ENCODE measurements at regions not wholly inside any gene's neighbourhood (a gene's known extent, or its start where the extent isn't known, plus 50 kb on each side); places are given as distances from the start of the nearest gene placed in this dataset.

DNA sequence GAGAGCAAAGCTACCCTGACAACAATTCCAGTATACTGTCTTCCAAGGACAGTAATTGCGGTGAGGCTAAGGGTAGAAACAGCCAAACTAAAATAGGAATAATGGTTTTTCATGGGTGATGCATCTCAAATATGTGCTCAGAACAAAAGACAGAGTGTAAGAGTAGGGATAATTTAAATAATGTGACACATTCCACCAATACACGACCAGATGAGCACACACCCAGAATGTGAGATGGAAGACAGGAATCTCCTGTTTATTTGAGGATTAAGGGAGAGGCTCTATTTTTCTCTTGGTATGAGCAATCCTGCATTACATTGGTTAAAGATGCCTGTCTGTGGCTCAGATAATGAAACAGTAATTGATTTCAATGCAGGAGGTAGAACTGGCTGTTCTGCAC is 292.9 kb upstream of the ZFP64 start:
- DNase-seq (ENCODE audit: low spot score) = no peak
- Histone ChIP-seq H3K9me3 (ENCODE audit: control insufficient read depth in 4 of 4, low read length in 3 of 4) (no peaks in the 10 kb centered on the region), H3K4me3 (ENCODE audit: low read depth in 1 of 3, low read length in 3 of 3) (no peak overlapping the region), H3K9ac (ENCODE audit: low read depth in 1 of 2, low read length in 2 of 2) (no peak overlapping the region), H3K4me1 (ENCODE audit: control insufficient read depth in 4 of 4, insufficient read depth in 4 of 4, low read length in 3 of 4) (no peaks in the 10 kb centered on the region), H3K27me3 (ENCODE audit: control insufficient read depth in 4 of 4, insufficient read depth in 4 of 4, low read length in 3 of 4) (no peaks in the 10 kb centered on the region), H3K36me3 (ENCODE audit: control insufficient read depth in 4 of 4, insufficient read depth in 3 of 4, low read depth in 1 of 4, low read length in 3 of 4) (no peaks in the 10 kb centered on the region), H3K27ac (ENCODE audit: low read depth in 1 of 2, low read length in 2 of 2) (no peak overlapping the region)
- TF ChIP-seq, protein P1, sequence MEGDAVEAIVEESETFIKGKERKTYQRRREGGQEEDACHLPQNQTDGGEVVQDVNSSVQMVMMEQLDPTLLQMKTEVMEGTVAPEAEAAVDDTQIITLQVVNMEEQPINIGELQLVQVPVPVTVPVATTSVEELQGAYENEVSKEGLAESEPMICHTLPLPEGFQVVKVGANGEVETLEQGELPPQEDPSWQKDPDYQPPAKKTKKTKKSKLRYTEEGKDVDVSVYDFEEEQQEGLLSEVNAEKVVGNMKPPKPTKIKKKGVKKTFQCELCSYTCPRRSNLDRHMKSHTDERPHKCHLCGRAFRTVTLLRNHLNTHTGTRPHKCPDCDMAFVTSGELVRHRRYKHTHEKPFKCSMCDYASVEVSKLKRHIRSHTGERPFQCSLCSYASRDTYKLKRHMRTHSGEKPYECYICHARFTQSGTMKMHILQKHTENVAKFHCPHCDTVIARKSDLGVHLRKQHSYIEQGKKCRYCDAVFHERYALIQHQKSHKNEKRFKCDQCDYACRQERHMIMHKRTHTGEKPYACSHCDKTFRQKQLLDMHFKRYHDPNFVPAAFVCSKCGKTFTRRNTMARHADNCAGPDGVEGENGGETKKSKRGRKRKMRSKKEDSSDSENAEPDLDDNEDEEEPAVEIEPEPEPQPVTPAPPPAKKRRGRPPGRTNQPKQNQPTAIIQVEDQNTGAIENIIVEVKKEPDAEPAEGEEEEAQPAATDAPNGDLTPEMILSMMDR (IDR thresholded peaks at IDR 0.05; ENCODE audit: low read depth, low read length, missing input control) = no peak
- TF ChIP-seq FOXA1 (IDR thresholded peaks at IDR 0.05) = no peak
- TF ChIP-seq HNF4A (conservative IDR thresholded peaks at IDR 0.05) = no peak
- no peak for TF ChIP-seq NR2F2 (IDR thresholded peaks at IDR 0.05)
- no peak for TF ChIP-seq YY1 (IDR thresholded peaks at IDR 0.05)
- no peak for TF ChIP-seq HNF4G (IDR thresholded peaks at IDR 0.05)
- TF ChIP-seq, protein P2, sequence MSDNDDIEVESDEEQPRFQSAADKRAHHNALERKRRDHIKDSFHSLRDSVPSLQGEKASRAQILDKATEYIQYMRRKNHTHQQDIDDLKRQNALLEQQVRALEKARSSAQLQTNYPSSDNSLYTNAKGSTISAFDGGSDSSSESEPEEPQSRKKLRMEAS (IDR thresholded peaks at IDR 0.05) = no peak
- no peak for TF ChIP-seq RAD21 (IDR thresholded peaks at IDR 0.05)
- TF ChIP-seq RXRA (IDR thresholded peaks at IDR 0.05) = no peak
- TF ChIP-seq, protein P3, sequence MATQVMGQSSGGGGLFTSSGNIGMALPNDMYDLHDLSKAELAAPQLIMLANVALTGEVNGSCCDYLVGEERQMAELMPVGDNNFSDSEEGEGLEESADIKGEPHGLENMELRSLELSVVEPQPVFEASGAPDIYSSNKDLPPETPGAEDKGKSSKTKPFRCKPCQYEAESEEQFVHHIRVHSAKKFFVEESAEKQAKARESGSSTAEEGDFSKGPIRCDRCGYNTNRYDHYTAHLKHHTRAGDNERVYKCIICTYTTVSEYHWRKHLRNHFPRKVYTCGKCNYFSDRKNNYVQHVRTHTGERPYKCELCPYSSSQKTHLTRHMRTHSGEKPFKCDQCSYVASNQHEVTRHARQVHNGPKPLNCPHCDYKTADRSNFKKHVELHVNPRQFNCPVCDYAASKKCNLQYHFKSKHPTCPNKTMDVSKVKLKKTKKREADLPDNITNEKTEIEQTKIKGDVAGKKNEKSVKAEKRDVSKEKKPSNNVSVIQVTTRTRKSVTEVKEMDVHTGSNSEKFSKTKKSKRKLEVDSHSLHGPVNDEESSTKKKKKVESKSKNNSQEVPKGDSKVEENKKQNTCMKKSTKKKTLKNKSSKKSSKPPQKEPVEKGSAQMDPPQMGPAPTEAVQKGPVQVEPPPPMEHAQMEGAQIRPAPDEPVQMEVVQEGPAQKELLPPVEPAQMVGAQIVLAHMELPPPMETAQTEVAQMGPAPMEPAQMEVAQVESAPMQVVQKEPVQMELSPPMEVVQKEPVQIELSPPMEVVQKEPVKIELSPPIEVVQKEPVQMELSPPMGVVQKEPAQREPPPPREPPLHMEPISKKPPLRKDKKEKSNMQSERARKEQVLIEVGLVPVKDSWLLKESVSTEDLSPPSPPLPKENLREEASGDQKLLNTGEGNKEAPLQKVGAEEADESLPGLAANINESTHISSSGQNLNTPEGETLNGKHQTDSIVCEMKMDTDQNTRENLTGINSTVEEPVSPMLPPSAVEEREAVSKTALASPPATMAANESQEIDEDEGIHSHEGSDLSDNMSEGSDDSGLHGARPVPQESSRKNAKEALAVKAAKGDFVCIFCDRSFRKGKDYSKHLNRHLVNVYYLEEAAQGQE (IDR thresholded peaks at IDR 0.05) = no peak
- TF ChIP-seq TAF1 (conservative IDR thresholded peaks at IDR 0.05) = no peak
- TF ChIP-seq, protein P4, sequence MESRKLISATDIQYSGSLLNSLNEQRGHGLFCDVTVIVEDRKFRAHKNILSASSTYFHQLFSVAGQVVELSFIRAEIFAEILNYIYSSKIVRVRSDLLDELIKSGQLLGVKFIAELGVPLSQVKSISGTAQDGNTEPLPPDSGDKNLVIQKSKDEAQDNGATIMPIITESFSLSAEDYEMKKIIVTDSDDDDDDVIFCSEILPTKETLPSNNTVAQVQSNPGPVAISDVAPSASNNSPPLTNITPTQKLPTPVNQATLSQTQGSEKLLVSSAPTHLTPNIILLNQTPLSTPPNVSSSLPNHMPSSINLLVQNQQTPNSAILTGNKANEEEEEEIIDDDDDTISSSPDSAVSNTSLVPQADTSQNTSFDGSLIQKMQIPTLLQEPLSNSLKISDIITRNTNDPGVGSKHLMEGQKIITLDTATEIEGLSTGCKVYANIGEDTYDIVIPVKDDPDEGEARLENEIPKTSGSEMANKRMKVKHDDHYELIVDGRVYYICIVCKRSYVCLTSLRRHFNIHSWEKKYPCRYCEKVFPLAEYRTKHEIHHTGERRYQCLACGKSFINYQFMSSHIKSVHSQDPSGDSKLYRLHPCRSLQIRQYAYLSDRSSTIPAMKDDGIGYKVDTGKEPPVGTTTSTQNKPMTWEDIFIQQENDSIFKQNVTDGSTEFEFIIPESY (IDR thresholded peaks at IDR 0.05) = no peak
- WGBS = 77% methylated on average over 2 of the region's 2 CpGs

DNA sequence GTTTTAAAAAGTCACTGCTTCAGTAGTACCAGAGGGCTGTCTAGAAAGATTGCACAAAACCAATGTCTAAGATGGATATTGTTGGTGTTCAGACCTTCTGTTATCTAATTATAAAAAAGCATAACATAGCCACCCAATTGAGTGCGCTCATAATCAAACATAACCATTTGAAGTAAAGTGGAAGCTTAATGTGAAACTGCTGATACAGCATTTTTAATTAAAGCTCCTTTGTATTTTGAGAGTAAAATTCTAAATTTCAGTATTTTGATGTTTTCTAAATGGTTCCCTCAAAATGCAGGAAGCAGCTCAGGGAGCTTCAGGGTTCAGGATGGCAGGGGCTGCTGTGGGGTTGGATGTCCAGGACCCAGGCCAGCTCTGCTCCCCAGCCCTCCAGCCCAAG is 291.8 kb upstream of the ZFP64 start:
- Histone ChIP-seq H3K27me3 (ENCODE audit: control insufficient read depth in 4 of 4, insufficient read depth in 4 of 4, low read length in 3 of 4) (no peaks in the 10 kb centered on the region), H3K9me3 (ENCODE audit: control insufficient read depth in 4 of 4, low read length in 3 of 4) (no peaks in the 10 kb centered on the region), H3K4me3 (ENCODE audit: low read depth in 1 of 3, low read length in 3 of 3) (no peak overlapping the region), H3K27ac (ENCODE audit: low read depth in 1 of 2, low read length in 2 of 2) (no peak overlapping the region), H3K4me1 (ENCODE audit: control insufficient read depth in 4 of 4, insufficient read depth in 4 of 4, low read length in 3 of 4) (no peaks in the 10 kb centered on the region), H3K9ac (ENCODE audit: low read depth in 1 of 2, low read length in 2 of 2) (no peak overlapping the region), H3K36me3 (ENCODE audit: control insufficient read depth in 4 of 4, insufficient read depth in 3 of 4, low read depth in 1 of 4, low read length in 3 of 4) (no peaks in the 10 kb centered on the region)
- DNase-seq (ENCODE audit: low spot score) = no peak
- TF ChIP-seq, protein P4 (IDR thresholded peaks at IDR 0.05) = no peak
- TF ChIP-seq TAF1 (conservative IDR thresholded peaks at IDR 0.05) = no peak
- no peak for TF ChIP-seq FOXA1 (IDR thresholded peaks at IDR 0.05)
- TF ChIP-seq, protein P3 (IDR thresholded peaks at IDR 0.05) = no peak
- TF ChIP-seq, protein P1 (IDR thresholded peaks at IDR 0.05; ENCODE audit: low read depth, low read length, missing input control) = no peak
- TF ChIP-seq NR2F2 (IDR thresholded peaks at IDR 0.05) = no peak
- no peak for TF ChIP-seq SP1 (IDR thresholded peaks at IDR 0.05)
- no peak for TF ChIP-seq FOXA2 (IDR thresholded peaks at IDR 0.05)
- TF ChIP-seq JUND (IDR thresholded peaks at IDR 0.05) = no peak
- WGBS = 95% methylated on average over 1 of the region's 1 CpG
